Spleen (tissue), 7 donors: ENCODE measurements at regions not wholly inside any gene's neighbourhood (a gene's known extent, or its start where the extent isn't known, plus 50 kb on each side); places are given as distances from the start of the nearest gene placed in this dataset.

Experiments
- CTCF ChIP-seq, 11 experiments: fragments of 200-600 bp in 7 of 11; fragments of 450-650 bp in 4 of 11; sonication (generic) in 4 of 11; IDR thresholded peaks in 8 of 11; conservative IDR thresholded peaks in 3 of 11; 1 replicate in 7 of 11; 2 replicates in 4 of 11; pipeline versions ENCODE4 v1.4.0 to v1.8.0; 2016 to 2021; ENCODE audit warnings: antibody characterized with exemption in 11 of 11, inconsistent platforms in 4 of 11, mild to moderate bottlenecking in 1 of 11
- POLR2A ChIP-seq, 3 donors: fragments of 450-650 bp; IDR thresholded peaks; one replicate each; pipeline ENCODE4 v1.5.1; 2017; ENCODE audit warnings: antibody characterized with exemption in 3 of 3, mild to moderate bottlenecking in 1 of 3
- POLR2AphosphoS5 ChIP-seq, 3 donors: sonication (generic); formaldehyde crosslinking; IDR thresholded peaks; one replicate each; pipeline ENCODE4 v1.5.1; 2017; ENCODE audit warnings: antibody characterized with exemption in 3 of 3
- donor health status: DM: no; HTN: no; CAD: no; lungs with moderate emphysema.
- donor health status: DM: no; HTN: no; CAD: no.
- donor health status: DM: no; HTN: no; CAD: no.

GRCh38 chr20:60587986-60588385 is 629.8 kb downstream of the CDH26 start:
- TF ChIP-seq CTCF (IDR thresholded peaks at IDR 0.05 in 8 of 11, conservative IDR thresholded peaks at IDR 0.05 in 3 of 11) (no peak), POLR2A (IDR thresholded peaks at IDR 0.05) (no peak), POLR2AphosphoS5 (IDR thresholded peaks at IDR 0.05) (no peak)
